Upper lobe of left lung (tissue), 6 donors: ENCODE measurements at regions not wholly inside any gene's neighbourhood (a gene's known extent, or its start where the extent isn't known, plus 50 kb on each side); places are given as distances from the start of the nearest gene placed in this dataset.

Experiments
- ATAC-seq, 2 donors: fragments of 200-7000 bp; cut with Tn5 transposase; one replicate each; pipeline ENCODE4 v1.9.1; 2022; ENCODE audit warnings: mild to moderate bottlenecking in 2 of 2, moderate library complexity in 2 of 2; ENCODE audit not compliant: low FRiP score in 2 of 2
- DNase-seq, 2 donors: peaks; one replicate each; pipeline ENCODE4 v3.0.0-alpha.2; 2019 to 2020
- H3K27ac ChIP-seq, 4 donors: fragments of 200-600 bp; sonication (generic); one replicate each; pipeline ENCODE4 v1.5.1; 2016 to 2019
- H3K27me3 ChIP-seq, 4 donors: fragments of 200-600 bp; sonication (generic); one replicate each; pipeline ENCODE4 v1.5.1; 2017 to 2019
- H3K36me3 ChIP-seq, 4 donors: fragments of 200-600 bp; sonication (generic); one replicate each; pipeline ENCODE4 v1.5.1; 2016 to 2019
- H3K4me1 ChIP-seq, 4 donors: fragments of 200-600 bp; sonication (generic); one replicate each; pipeline ENCODE4 v1.5.1; 2018 to 2019
- H3K4me3 ChIP-seq, 4 donors: fragments of 200-600 bp; sonication (generic); one replicate each; pipeline ENCODE4 v1.5.1; 2017 to 2019; ENCODE audit warnings: mild to moderate bottlenecking in 2 of 4, moderate library complexity in 1 of 4
- H3K9me3 ChIP-seq, 4 donors: fragments of 200-600 bp; sonication (generic); one replicate each; pipeline ENCODE4 v1.5.1; 2018 to 2019
- EP300 ChIP-seq, 4 donors: sonication (generic); formaldehyde crosslinking; IDR thresholded peaks; one replicate each; pipeline ENCODE4 v1.5.1; 2017; ENCODE audit warnings: antibody characterized with exemption in 4 of 4, control low read depth in 2 of 4
- POLR2A ChIP-seq, 4 donors: fragments of 450-650 bp; IDR thresholded peaks; one replicate each; pipeline ENCODE4 v1.5.1; 2016 to 2017; ENCODE audit warnings: antibody characterized with exemption in 4 of 4, mild to moderate bottlenecking in 2 of 4
- POLR2AphosphoS5 ChIP-seq, 2 donors: sonication (generic); formaldehyde crosslinking; IDR thresholded peaks; one replicate each; pipeline ENCODE4 v1.5.1; 2017; ENCODE audit warnings: antibody characterized with exemption in 2 of 2
- WGBS, 2 donors: methylation state at CpG; one replicate each; pipeline ENCODE4 v1.1.5; 2017 to 2018; 5-methylcytosine and 5-hydroxymethylcytosine counted together
- TF ChIP-seq, protein P1 (sequence below), 6 experiments: fragments of 450-650 bp in 4 of 6; fragments of 200-600 bp in 2 of 6; sonication (generic) in 2 of 6; IDR thresholded peaks; one replicate each; pipeline ENCODE4 v1.5.1; 2016 to 2019; ENCODE audit warnings: antibody characterized with exemption in 6 of 6
- donor health status: DM: no; HTN: no; CAD: no; lungs with moderate emphysema.
- donor health status: DM: no; HTN: yes; CAD: no; lungs with severe emphysema.

DNA sequence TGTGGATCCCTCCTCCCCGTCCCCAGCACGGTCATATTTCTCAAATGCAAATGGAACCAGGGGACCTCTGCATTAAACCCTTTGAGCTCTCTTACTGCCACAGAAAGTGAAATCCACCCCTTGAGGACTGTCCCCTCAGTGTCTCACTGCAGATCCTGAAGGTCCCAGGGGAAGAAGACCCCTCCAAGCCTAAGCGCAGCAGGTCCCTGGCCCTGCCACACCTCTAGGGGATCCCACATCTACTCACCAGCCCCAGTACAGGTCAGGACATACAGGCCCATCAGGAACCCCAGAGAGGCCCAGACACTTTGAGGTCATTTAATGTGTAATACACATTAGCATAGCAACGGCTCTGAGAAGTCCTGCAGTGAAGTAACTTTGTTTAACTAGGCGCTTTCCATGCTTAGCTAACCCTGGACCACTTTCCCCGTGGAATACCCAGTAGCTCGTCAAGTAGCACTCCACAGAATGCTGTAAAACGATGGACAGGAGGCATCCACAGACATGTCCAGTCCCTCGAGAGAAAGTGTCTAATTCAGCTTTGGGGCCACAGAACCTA lies 54.7 kb upstream of the ALDH1B1 start:
- Histone ChIP-seq H3K9me3 (no peaks in the 10 kb centered on the region), H3K36me3 (no peaks in the 10 kb centered on the region), H3K27me3 (no peaks in the 10 kb centered on the region), H3K27ac (no peak overlapping the region), H3K4me1 (no peaks in the 10 kb centered on the region), H3K4me3 (no peak overlapping the region)
- no peak for ATAC-seq
- no peak for DNase-seq
- WGBS, 2 donors, result 86 to 91% methylated on average over 4 to 9 of the region's 9 CpGs
- TF ChIP-seq, protein P1, sequence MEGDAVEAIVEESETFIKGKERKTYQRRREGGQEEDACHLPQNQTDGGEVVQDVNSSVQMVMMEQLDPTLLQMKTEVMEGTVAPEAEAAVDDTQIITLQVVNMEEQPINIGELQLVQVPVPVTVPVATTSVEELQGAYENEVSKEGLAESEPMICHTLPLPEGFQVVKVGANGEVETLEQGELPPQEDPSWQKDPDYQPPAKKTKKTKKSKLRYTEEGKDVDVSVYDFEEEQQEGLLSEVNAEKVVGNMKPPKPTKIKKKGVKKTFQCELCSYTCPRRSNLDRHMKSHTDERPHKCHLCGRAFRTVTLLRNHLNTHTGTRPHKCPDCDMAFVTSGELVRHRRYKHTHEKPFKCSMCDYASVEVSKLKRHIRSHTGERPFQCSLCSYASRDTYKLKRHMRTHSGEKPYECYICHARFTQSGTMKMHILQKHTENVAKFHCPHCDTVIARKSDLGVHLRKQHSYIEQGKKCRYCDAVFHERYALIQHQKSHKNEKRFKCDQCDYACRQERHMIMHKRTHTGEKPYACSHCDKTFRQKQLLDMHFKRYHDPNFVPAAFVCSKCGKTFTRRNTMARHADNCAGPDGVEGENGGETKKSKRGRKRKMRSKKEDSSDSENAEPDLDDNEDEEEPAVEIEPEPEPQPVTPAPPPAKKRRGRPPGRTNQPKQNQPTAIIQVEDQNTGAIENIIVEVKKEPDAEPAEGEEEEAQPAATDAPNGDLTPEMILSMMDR (IDR thresholded peaks at IDR 0.05), result no peak
- no peak for TF ChIP-seq EP300 (IDR thresholded peaks at IDR 0.05)
- no peak for TF ChIP-seq POLR2A (IDR thresholded peaks at IDR 0.05)
- no peak for TF ChIP-seq POLR2AphosphoS5 (IDR thresholded peaks at IDR 0.05)

DNA sequence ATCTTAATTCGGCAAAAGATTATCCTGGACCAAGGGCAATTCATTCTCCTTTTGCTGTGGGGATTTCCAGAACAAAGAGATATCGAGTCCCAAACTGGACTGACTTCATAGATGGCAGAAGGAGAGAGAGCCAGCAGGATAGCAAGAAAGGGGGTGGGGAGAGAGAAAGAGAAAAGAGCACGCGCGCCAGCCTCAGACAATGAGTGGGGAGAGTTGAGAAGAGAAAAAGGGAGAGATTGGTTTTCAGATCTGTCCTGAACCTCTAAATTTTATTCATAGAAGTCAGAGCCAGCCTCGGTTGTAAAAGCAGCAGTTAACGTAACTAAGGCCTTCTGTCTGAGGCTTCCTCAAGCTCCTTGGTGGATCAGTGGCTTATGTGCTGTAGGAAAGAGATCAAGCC lies 55.3 kb upstream of the ALDH1B1 start:
- no peaks in the 10 kb centered on the region for H3K4me1 ChIP-seq
- H3K4me3 ChIP-seq, result no peak overlapping the region
- WGBS, 2 donors, result 87 to 89% methylated on average over 7 of the region's 7 CpGs
- H3K36me3 ChIP-seq, result no peaks in the 10 kb centered on the region
- DNase-seq, result no peak
- no peaks in the 10 kb centered on the region for H3K27me3 ChIP-seq
- no peak for TF ChIP-seq EP300 (IDR thresholded peaks at IDR 0.05)
- TF ChIP-seq POLR2AphosphoS5 (IDR thresholded peaks at IDR 0.05), result no peak
- TF ChIP-seq POLR2A (IDR thresholded peaks at IDR 0.05), result no peak
- TF ChIP-seq, protein P1 (IDR thresholded peaks at IDR 0.05), result no peak
- no peaks in the 10 kb centered on the region for H3K9me3 ChIP-seq
- H3K27ac ChIP-seq, result no peak overlapping the region
- no peak for ATAC-seq

DNA sequence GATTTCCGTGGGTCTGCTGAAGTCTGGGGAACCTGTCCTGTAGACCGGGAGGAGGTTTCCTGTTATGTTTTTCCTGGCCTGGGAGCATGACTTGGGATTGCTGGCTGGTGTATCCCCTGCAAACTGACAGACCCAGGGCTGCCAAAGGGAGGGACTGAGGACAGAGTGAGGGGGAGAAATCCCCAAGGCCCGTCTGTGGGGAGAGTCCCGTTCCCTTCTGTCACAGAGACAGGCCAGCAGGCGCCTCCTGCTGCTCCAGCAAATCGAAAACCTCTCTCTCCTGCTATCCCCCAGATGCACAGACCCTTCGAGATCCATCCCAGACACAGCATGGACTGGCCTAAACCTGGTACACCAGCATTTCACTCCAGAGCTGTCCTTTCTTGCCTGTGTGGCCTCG lies 56.2 kb upstream of the ALDH1B1 start:
- no peak overlapping the region for H3K4me3 ChIP-seq
- DNase-seq, result no peak
- 74 to 81% methylated on average over 4 to 8 of the region's 8 CpGs for WGBS, 2 donors
- ATAC-seq, result no peak
- no peaks in the 10 kb centered on the region for H3K4me1 ChIP-seq
- no peaks in the 10 kb centered on the region for H3K9me3 ChIP-seq
- no peaks in the 10 kb centered on the region for H3K27me3 ChIP-seq
- H3K36me3 ChIP-seq, result no peaks in the 10 kb centered on the region
- H3K27ac ChIP-seq, result no peak overlapping the region
- TF ChIP-seq POLR2A (IDR thresholded peaks at IDR 0.05) (no peak), POLR2AphosphoS5 (IDR thresholded peaks at IDR 0.05) (no peak), EP300 (IDR thresholded peaks at IDR 0.05) (no peak)
- TF ChIP-seq, protein P1 (IDR thresholded peaks at IDR 0.05), result no peak

DNA sequence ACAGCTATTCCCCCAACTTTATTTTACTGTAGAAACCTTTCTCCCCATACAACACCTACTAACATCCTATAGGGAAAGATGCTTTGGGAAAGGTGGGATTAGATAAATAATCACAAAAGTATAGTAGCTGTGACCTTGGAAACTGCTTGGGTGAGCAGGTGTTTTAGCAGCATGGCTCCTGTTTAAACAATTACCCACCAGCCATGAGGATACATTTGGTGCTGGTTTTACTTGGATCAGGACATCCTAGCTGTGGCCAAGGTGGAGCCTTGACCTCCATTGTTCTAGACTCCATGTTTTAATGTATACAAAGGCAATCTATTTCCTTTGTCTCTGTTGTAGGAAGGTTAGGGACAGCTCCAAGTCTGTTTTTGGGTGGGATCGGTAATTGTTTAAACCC lies 56.8 kb upstream of the ALDH1B1 start:
- Histone ChIP-seq H3K27me3 (no peaks in the 10 kb centered on the region), H3K9me3 (no peaks in the 10 kb centered on the region), H3K4me3 (no peak overlapping the region), H3K27ac (no peak overlapping the region), H3K36me3 (no peaks in the 10 kb centered on the region), H3K4me1 (no peaks in the 10 kb centered on the region)
- 50 to 71% methylated on average over 1 of the region's 1 CpG for WGBS, 2 donors
- DNase-seq (no peak), ATAC-seq (no peak)
- no peak for TF ChIP-seq POLR2A (IDR thresholded peaks at IDR 0.05)
- no peak for TF ChIP-seq POLR2AphosphoS5 (IDR thresholded peaks at IDR 0.05)
- TF ChIP-seq EP300 (IDR thresholded peaks at IDR 0.05), result no peak
- TF ChIP-seq, protein P1 (IDR thresholded peaks at IDR 0.05), result no peak

DNA sequence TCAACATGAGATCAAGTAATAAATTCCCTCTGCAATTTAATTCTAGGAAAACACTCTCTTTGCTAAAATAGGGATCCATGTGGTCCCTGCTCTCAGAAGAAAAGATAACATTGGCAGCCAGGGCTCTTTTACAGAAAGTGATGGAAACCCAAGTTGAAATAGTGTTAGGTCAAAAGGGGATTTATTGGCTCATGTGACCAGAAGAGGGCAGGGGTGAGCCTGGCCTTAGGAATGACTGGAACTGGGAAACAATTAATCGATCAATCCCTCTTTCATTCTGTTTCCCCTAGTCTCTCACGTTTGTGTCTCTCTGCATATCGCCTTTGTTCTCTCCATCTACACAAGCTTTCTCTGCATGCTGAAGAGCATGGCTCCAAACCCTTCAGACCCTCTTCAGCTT lies 58.3 kb upstream of the ALDH1B1 start:
- TF ChIP-seq POLR2A (IDR thresholded peaks at IDR 0.05), result no peak
- TF ChIP-seq, protein P1 (IDR thresholded peaks at IDR 0.05), result no peak
- no peak for TF ChIP-seq POLR2AphosphoS5 (IDR thresholded peaks at IDR 0.05)
- TF ChIP-seq EP300 (IDR thresholded peaks at IDR 0.05), result no peak
- no peak overlapping the region for H3K4me3 ChIP-seq
- 53 to 54% methylated on average over 3 of the region's 3 CpGs for whole genome bisulfite sequencing, 2 donors
- H3K36me3 ChIP-seq, result no peaks in the 10 kb centered on the region
- H3K4me1 ChIP-seq, result no peaks in the 10 kb centered on the region
- no peaks in the 10 kb centered on the region for H3K27me3 ChIP-seq
- H3K9me3 ChIP-seq, result no peaks in the 10 kb centered on the region
- ATAC-seq (no peak), DNase-seq (no peak)
- H3K27ac ChIP-seq, result no peak overlapping the region
